ENCODE measurements at regions not wholly inside any gene's neighbourhood (a gene's known extent, or its start where the extent isn't known, plus 50 kb on each side); places are given as distances from the start of the nearest gene placed in this dataset.
"Not testable (repeated sequence)": the region's sequence is repeated elsewhere in the genome, so short reads cannot be mapped to it uniquely, and the experiment has no call there.

- no peak for DNase-seq
Observed at GRCh38 chr18:1048032-1048431, 143.4 kb downstream of the ADCYAP1 start.

- DNase-seq = no peak
Observed at GRCh38 chr18:1049173-1049572, 144.5 kb downstream of the ADCYAP1 start.

GRCh38 chr18:1050012-1050657, 145.5 kb downstream of the ADCYAP1 start:
- no peak for DNase-seq

- DNase-seq = no peak
Observed at GRCh38 chr18:1052301-1052700, 147.6 kb downstream of the ADCYAP1 start.

- DNase-seq = no peak
Observed at GRCh38 chr18:1053331-1054315, 149.0 kb downstream of the ADCYAP1 start.

GRCh38 chr18:1056404-1056803, 151.7 kb downstream of the ADCYAP1 start:
- no peak for DNase-seq

DNA sequence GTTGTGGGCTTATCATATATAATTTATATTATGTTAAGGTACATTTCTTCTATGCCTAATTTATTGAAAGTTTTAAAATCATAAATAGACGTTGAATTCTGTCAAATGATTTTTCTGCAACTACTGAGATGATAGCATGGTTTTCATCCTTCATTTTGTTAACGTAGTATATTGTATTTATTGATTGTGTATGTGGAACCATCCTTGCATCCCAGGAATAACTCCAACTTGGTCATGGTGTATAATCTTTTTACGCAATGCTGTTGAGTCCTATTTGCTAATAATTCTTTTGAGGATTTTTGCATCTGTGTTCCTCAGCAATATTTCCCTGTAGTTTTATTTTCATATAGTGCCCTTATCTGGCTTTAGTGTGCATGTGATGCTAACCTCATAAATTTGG, 152.7 kb downstream of the ADCYAP1 start:
- no peak for DNase-seq

GRCh38 chr18:1062588-1062987, 157.9 kb downstream of the ADCYAP1 start:
- DNase-seq = no peak

- DNase-seq = no peak
Observed at GRCh38 chr18:1075322-1075721, 170.7 kb downstream of the ADCYAP1 start.

GRCh38 chr18:1075876-1076275, 171.2 kb downstream of the ADCYAP1 start:
- no peak for DNase-seq

- DNase-seq = no peak
Observed at GRCh38 chr18:1078301-1078700, 173.6 kb downstream of the ADCYAP1 start.

DNA sequence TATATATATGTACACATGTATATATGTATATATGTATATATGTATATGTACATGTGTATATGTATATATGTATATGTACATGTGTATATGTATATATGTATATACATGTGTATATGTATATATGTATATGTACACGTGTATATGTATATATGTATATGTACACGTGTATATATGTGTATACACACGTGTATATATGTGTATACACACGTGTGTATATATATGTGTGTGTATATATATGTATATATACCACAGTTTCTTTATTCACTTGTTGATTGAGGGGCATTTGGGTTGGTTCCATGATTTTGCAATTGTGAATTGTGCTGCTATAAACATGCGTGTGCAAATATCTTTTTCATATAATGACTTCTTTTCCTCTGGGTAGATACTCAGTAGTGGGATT, 179.0 kb downstream of the ADCYAP1 start:
- DNase-seq = not testable (repeated sequence)

GRCh38 chr18:1090758-1091157, 186.1 kb downstream of the ADCYAP1 start:
- no peak for DNase-seq

GRCh38 chr18:1092228-1092627, 187.6 kb downstream of the ADCYAP1 start:
- no peak for DNase-seq

- no peak for DNase-seq
Observed at GRCh38 chr18:1094409-1094808, 189.7 kb downstream of the ADCYAP1 start.

DNA sequence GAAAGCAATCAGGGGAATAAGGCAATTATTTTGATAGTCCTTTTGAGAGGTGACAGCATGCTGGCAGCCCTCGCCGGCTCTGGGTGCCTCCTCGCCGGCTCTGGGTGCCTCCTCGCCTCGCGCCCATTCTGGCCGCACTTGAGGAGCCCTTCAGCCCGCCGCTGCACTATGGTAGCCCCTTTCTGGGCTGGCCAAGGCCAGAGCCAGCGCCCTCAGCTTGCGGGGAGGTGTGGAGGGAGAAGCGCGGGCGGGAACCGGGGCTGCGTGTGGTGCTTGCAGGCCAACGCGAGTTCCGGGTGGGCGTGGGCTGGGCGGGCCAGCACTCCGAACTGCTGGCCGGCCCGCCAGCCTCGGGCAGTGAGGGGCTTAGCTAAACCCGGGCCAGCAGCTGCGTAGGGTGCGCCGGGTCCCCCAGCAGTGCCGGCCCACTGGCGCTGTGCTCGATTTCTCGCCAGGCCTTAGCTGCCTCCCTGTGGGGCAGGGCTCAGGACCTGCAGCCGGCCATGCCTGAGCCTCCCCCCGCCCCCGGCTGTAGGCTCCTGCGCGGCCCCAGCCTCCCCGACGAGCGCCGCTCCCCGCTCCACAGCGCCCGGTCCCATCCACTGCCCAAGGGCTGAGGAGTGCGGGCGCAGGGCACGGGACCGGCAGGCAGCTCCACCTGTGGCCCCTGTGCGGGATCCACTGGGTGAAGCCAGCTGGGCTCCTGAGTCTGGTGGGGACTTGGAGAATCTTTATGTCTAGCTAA, 193.5 kb downstream of the ADCYAP1 start:
- not testable (repeated sequence) for DNase-seq

GRCh38 chr18:1102848-1103247, 198.2 kb downstream of the ADCYAP1 start:
- no peak for DNase-seq

- DNase-seq = no peak
Observed at GRCh38 chr18:1103537-1103936, 198.9 kb downstream of the ADCYAP1 start.

DNA sequence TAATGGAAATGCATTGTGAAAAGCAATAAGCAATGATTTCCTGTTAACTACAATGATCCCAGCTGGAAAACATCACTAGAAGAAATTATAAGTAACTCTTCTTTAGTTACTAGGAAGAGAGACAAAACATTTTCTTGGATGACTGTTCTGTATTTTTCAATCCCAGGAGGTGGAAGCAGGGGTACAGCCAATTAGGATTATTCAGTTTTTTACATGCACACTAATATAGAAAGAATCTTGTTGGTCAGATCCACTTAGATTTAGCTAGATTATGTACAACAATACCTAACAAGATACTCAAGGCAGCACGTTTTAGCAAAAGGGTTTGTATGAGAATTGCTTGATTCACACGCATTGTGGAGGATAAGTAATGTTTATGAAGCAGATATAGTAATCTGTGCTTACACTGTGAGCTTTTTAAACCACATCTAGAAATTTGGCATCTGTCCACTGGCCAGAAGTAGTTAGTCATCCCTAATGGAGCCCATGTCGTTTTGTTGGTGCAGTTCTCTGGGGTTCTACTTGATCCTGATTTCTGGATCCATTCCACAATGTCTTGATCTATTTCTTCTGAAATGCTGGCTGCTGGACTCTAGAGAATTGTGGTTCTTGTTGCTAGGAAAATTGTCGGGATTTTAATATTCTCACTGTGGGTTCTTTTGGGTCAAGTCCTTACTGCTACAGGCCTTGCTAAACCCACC, 199.7 kb downstream of the ADCYAP1 start:
- DNase-seq = no peak

DNA sequence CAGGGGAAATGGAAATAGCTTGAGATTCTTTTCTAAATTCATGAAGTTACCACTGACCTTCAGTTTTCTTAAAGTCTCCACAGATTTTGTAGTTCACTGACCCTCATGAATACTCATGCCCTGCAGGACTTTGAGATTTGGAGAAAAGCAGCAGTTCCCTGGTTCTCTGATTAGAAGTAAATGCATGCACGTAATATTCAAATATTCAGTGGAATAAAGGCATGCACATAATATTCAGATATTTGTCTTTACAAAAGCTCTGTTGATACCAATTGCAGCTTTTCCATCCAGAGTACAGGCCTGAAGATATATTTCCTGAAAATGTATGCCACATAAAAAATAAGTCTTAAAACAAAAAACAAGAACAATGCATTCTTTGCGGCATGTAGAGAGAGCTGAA, 219.8 kb downstream of the ADCYAP1 start:
- DNase-seq = no peak

GRCh38 chr18:1133541-1133940, 228.9 kb downstream of the ADCYAP1 start:
- no peak for DNase-seq

- DNase-seq = no peak
Observed at GRCh38 chr18:1147730-1148129, 243.1 kb downstream of the ADCYAP1 start.

DNA sequence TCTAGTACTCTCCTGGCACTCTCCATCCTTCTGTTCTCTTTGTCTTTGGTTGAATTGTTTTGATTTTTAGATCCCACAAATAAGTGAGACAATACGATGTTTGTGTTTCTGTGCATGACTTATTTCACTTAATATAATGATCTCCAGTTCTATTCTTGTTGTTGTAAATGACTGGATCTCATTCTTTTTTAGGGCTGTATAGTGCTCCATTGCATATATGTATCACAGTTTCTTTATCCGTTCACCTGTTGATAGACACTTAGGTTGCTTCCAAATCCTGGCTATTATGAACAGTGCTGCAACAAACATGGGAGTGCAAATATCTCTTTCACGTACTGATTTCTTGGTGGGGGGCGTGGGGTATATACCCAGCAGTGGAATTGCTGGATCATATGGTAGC, 245.0 kb downstream of the ADCYAP1 start:
- DNase-seq = no peak
